HCT116 (cell line): ENCODE measurements at regions not wholly inside any gene's neighbourhood (a gene's known extent, or its start where the extent isn't known, plus 50 kb on each side); places are given as distances from the start of the nearest gene placed in this dataset.

Source experiments
- CBX3 ChIP-seq: IDR thresholded peaks from 2 replicates; pipeline ENCODE4 v1.6.1; 2012; ENCODE audit warnings: low read depth
- CTCF ChIP-seq, 3 experiments: fragments of 200-600 bp in 1 of 3; sonication (generic) in 1 of 3; IDR thresholded peaks in 2 of 3; conservative IDR thresholded peaks in 1 of 3; 2 replicates each; pipeline ENCODE4 v1.5.1; 2012 to 2017; ENCODE audit warnings: low read depth in 2 of 3, low read length in 2 of 3, antibody characterized with exemption in 1 of 3, borderline replicate concordance in 1 of 3, control low read depth in 1 of 3, mild to moderate bottlenecking in 1 of 3, mixed read lengths in 1 of 3, mixed run types in 1 of 3, moderate library complexity in 1 of 3; ENCODE audit not compliant: insufficient read depth in 1 of 3
- EGR1 ChIP-seq: IDR thresholded peaks from 2 replicates; pipeline ENCODE4 v1.6.1; 2012; ENCODE audit warnings: low read depth
- EZH2 ChIP-seq: fragments of 200-600 bp; sonication (generic); IDR thresholded peaks from 2 replicates; pipeline ENCODE4 v1.6.1; 2017; ENCODE audit warnings: antibody characterized with exemption, mixed run types
- EZH2phosphoT487 ChIP-seq: fragments of 200-600 bp; IDR thresholded peaks from 2 replicates; pipeline ENCODE4 v1.6.1; 2018; ENCODE audit warnings: antibody characterized with exemption, borderline replicate concordance
- POLR2A ChIP-seq: IDR thresholded peaks from 2 replicates; pipeline ENCODE4 v1.7.0; 2011; ENCODE audit warnings: borderline replicate concordance; ENCODE audit not compliant: insufficient read depth, insufficient read length; ENCODE audit errors: extremely low read depth
- POLR2AphosphoS5 ChIP-seq: IDR thresholded peaks from 2 replicates; pipeline ENCODE4 v1.6.1; 2011; ENCODE audit warnings: mild to moderate bottlenecking, low read depth, low read length, moderate library complexity
- RAD21 ChIP-seq: IDR thresholded peaks from 2 replicates; pipeline ENCODE4 v1.6.1; 2012; ENCODE audit warnings: low read depth, mild to moderate bottlenecking
- SIN3A ChIP-seq: IDR thresholded peaks from 2 replicates; pipeline ENCODE4 v1.6.1; 2012; ENCODE audit warnings: low read depth
- SP1 ChIP-seq: IDR thresholded peaks from 2 replicates; pipeline ENCODE4 v1.6.1; 2012; ENCODE audit warnings: low read depth
- YY1 ChIP-seq: IDR thresholded peaks from 2 replicates; pipeline ENCODE4 v1.6.1; 2011; ENCODE audit warnings: low read length, low read depth, moderate library complexity, mild to moderate bottlenecking; ENCODE audit not compliant: insufficient replicate concordance; ENCODE audit errors: extremely low read depth
- ZFX ChIP-seq: fragments of 450-650 bp; IDR thresholded peaks from 2 replicates; pipeline ENCODE4 v1.6.1; 2017

GRCh38 chr4:57308301-57308700 is 198.1 kb upstream of the IGFBP7 start:
- no peak for TF ChIP-seq EZH2phosphoT487
- no peak for TF ChIP-seq SIN3A
- no peak for TF ChIP-seq CTCF (IDR thresholded peaks at IDR 0.05 in 2 of 3, conservative IDR thresholded peaks at IDR 0.05 in 1 of 3; ENCODE audit: borderline replicate concordance in 1 of 3, insufficient read depth in 1 of 3, low read depth in 2 of 3, low read length in 2 of 3)
- TF ChIP-seq ZFX, result no peak
- TF ChIP-seq POLR2A, result no peak
- no peak for TF ChIP-seq YY1
- no peak for TF ChIP-seq SP1
- no peak for TF ChIP-seq EZH2
- TF ChIP-seq POLR2AphosphoS5, result no peak
- no peak for TF ChIP-seq EGR1
- no peak for TF ChIP-seq CBX3
- TF ChIP-seq RAD21, result no peak
